Fibroblast of lung (primary cell): ENCODE measurements at regions not wholly inside any gene's neighbourhood (a gene's known extent, or its start where the extent isn't known, plus 50 kb on each side); places are given as distances from the start of the nearest gene placed in this dataset.

Experiments used
- CTCF ChIP-seq, 2 donors: IDR thresholded peaks in 1 of 2; conservative IDR thresholded peaks in 1 of 2; 1 replicate in 1 of 2; 2 replicates in 1 of 2; pipeline ENCODE4 v1.5.1; 2011 to 2012; ENCODE audit warnings: low read length in 2 of 2, control low read depth in 1 of 2, inconsistent platforms in 1 of 2, low read depth in 1 of 2, mild to moderate bottlenecking in 1 of 2
- EZH2 ChIP-seq: IDR thresholded peaks from 2 replicates; pipeline ENCODE4 v1.5.1; 2012; ENCODE audit warnings: low read length, control low read depth, mild to moderate bottlenecking; ENCODE audit errors: missing control alignments

DNA sequence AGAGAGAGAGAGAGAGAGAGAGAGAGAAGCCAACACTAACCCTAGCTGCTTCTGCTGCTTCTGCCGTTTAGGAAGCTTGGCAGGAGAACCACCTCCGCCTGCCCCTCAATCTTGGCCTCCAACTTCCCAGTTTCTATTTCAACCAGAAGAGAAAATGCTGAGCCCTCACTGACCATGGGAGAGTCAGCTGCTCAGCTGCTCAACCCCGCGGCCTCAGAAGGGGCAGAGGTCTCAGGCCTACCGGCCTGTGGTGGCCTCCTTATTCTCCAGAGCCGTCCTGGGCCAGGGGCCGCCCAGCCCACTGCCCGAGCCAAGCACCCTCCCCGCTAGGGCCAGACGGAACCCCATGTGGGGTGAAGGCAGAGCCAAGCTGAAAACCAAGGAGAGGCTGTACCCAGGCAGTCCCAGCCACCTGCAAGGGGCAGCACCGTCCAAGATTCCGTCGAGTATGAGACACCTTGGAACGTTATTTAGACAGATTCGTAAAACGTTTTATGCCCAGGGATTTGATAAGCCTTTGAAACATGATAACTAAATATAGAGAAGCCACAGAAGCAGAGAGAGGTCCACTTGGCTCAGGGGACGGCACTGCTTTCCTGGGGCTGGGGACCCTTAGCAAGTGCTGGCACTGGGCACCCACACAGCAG is 116.6 kb downstream of the DLL1 start:
- no peak for TF ChIP-seq EZH2
- TF ChIP-seq CTCF (conservative IDR thresholded peaks at IDR 0.05 in 1 of 2, IDR thresholded peaks at IDR 0.05 in 1 of 2; ENCODE audit: low read depth in 1 of 2, low read length in 2 of 2), result no peak
